ENCODE measurements at regions not wholly inside any gene's neighbourhood (a gene's known extent, or its start where the extent isn't known, plus 50 kb on each side); places are given as distances from the start of the nearest gene placed in this dataset.
A peak's percentile ranks its signal among the peaks of the same experiment; 100 is the strongest.

- no CpG with 5 or more reads among the region's 13 CpGs for WGBS, 2 donors (ENCODE audit: extremely low coverage in 2 of 2, insufficient read length in 2 of 2, insufficient replicate concordance in 1 of 2)
- no peak overlapping the region for H3K4ac ChIP-seq (ENCODE audit: low read length)
- H3K9me3 ChIP-seq (replicated peaks in 1 of 2; ENCODE audit: control insufficient read depth in 2 of 2, insufficient read depth in 1 of 2, low read depth in 1 of 2, low read length in 2 of 2) = no peaks in the 10 kb centered on the region
- H2BK120ac ChIP-seq (ENCODE audit: low read depth, low read length) = no peak overlapping the region
- H2BK5ac ChIP-seq (ENCODE audit: low read length) = no peak overlapping the region
- no peak overlapping the region for H3K14ac ChIP-seq (ENCODE audit: low read length)
- H4K91ac ChIP-seq (ENCODE audit: low read depth, low read length, poor library complexity) = no peak overlapping the region
- DNase-seq (ENCODE audit: low spot score) = no peak
- H4K8ac ChIP-seq (ENCODE audit: low read depth, low read length) = no peak overlapping the region
- no peaks in the 10 kb centered on the region for H3K36me3 ChIP-seq (replicated peaks in 1 of 2; ENCODE audit: control insufficient read depth in 2 of 2, insufficient read depth in 2 of 2, low read length in 2 of 2)
- H2BK12ac ChIP-seq (ENCODE audit: low read length) = no peak overlapping the region
- H2AFZ ChIP-seq (ENCODE audit: low read length) = no peak overlapping the region
- no peaks in the 10 kb centered on the region for H3K79me1 ChIP-seq (ENCODE audit: low read depth, low read length)
- no peak overlapping the region for H3K4me2 ChIP-seq (ENCODE audit: insufficient read depth, low read length, poor library complexity, severe bottlenecking)
- no peak overlapping the region for H3K27ac ChIP-seq (replicated peaks; ENCODE audit: low read length)
- no peak overlapping the region for H3K9ac ChIP-seq (ENCODE audit: low read depth, low read length, poor library complexity)
- no peak overlapping the region for H3K18ac ChIP-seq (ENCODE audit: low read length)
- no peaks in the 10 kb centered on the region for H3K4me1 ChIP-seq (ENCODE audit: control insufficient read depth in 2 of 2, insufficient read depth in 1 of 2, low read depth in 1 of 2, low read length in 2 of 2)
- no peak overlapping the region for H2BK15ac ChIP-seq (ENCODE audit: low read length)
- H3K4me3 ChIP-seq (ENCODE audit: low read length in 2 of 2) = no peak overlapping the region
- H3K27me3 ChIP-seq (ENCODE audit: control insufficient read depth in 3 of 3, insufficient read depth in 3 of 3, low read depth in 1 of 3, low read length in 3 of 3) = peaks cover 0 to 7% (median 0%) of the 10 kb centered on the region in 3 experiments
- H3K23ac ChIP-seq (ENCODE audit: low read depth, low read length, poor library complexity) = peak overlapping the region; percentile 75
- H2AK5ac ChIP-seq (ENCODE audit: low read depth, low read length) = peak overlapping the region; percentile 7
Measured at GRCh38 chr20:50358971-50359370, 151.2 kb upstream of the PTPN1 start.

- DNase-seq (ENCODE audit: low spot score) = no peak
- no CpG with 5 or more reads among the region's 8 CpGs for WGBS, 2 donors (ENCODE audit: extremely low coverage in 2 of 2, insufficient read length in 2 of 2, insufficient replicate concordance in 1 of 2)
Measured at GRCh38 chr20:50359607-50360217, 150.5 kb upstream of the PTPN1 start.

GRCh38 chr20:50360218-50360672 is 149.9 kb upstream of the PTPN1 start:
- WGBS, 2 donors (ENCODE audit: extremely low coverage in 2 of 2, insufficient read length in 2 of 2, insufficient replicate concordance in 1 of 2) = no CpG with 5 or more reads among the region's 8 CpGs
- Histone ChIP-seq H3K14ac (ENCODE audit: low read length) (no peak overlapping the region), H2AK5ac (ENCODE audit: low read depth, low read length) (no peak overlapping the region)

More at GRCh38 chr20:50359607-50360217, 150.5 kb upstream of the PTPN1 start:
- Histone ChIP-seq H3K27ac (replicated peaks; ENCODE audit: low read length) (no peak overlapping the region), H3K27me3 (ENCODE audit: control insufficient read depth in 3 of 3, insufficient read depth in 3 of 3, low read depth in 1 of 3, low read length in 3 of 3) (peaks cover 0 to 7% (median 0%) of the 10 kb centered on the region in 3 experiments), H3K4me1 (ENCODE audit: control insufficient read depth in 2 of 2, insufficient read depth in 1 of 2, low read depth in 1 of 2, low read length in 2 of 2) (no peaks in the 10 kb centered on the region), H3K4me2 (ENCODE audit: insufficient read depth, low read length, poor library complexity, severe bottlenecking) (no peak overlapping the region), H2AK5ac (ENCODE audit: low read depth, low read length) (peak overlapping the region; percentile 27), H4K91ac (ENCODE audit: low read depth, low read length, poor library complexity) (no peak overlapping the region), H2BK15ac (ENCODE audit: low read length) (no peak overlapping the region), H3K4me3 (ENCODE audit: low read length in 2 of 2) (peak overlapping the region in 1 of 2 donors; percentile 1), H2AFZ (ENCODE audit: low read length) (no peak overlapping the region), H3K14ac (ENCODE audit: low read length) (no peak overlapping the region), H2BK120ac (ENCODE audit: low read depth, low read length) (no peak overlapping the region), H3K4ac (ENCODE audit: low read length) (no peak overlapping the region), H3K9me3 (replicated peaks in 1 of 2; ENCODE audit: control insufficient read depth in 2 of 2, insufficient read depth in 1 of 2, low read depth in 1 of 2, low read length in 2 of 2) (no peaks in the 10 kb centered on the region), H3K79me1 (ENCODE audit: low read depth, low read length) (no peaks in the 10 kb centered on the region), H3K36me3 (replicated peaks in 1 of 2; ENCODE audit: control insufficient read depth in 2 of 2, insufficient read depth in 2 of 2, low read length in 2 of 2) (no peaks in the 10 kb centered on the region), H2BK5ac (ENCODE audit: low read length) (no peak overlapping the region), H3K18ac (ENCODE audit: low read length) (peak overlapping the region; percentile 33), H3K9ac (ENCODE audit: low read depth, low read length, poor library complexity) (no peak overlapping the region), H4K8ac (ENCODE audit: low read depth, low read length) (no peak overlapping the region), H2BK12ac (ENCODE audit: low read length) (no peak overlapping the region), H3K23ac (ENCODE audit: low read depth, low read length, poor library complexity) (no peak overlapping the region)

GRCh38 chr20:50360921-50361320 is 149.3 kb upstream of the PTPN1 start:
- no peak overlapping the region for H3K4ac ChIP-seq (ENCODE audit: low read length)
- peak overlapping the region; percentile 78 for H2BK120ac ChIP-seq (ENCODE audit: low read depth, low read length)
- no peak overlapping the region for H2BK5ac ChIP-seq (ENCODE audit: low read length)
- H4K91ac ChIP-seq (ENCODE audit: low read depth, low read length, poor library complexity) = no peak overlapping the region
- H2AK5ac ChIP-seq (ENCODE audit: low read depth, low read length) = no peak overlapping the region
- H3K23ac ChIP-seq (ENCODE audit: low read depth, low read length, poor library complexity) = no peak overlapping the region
- H3K4me3 ChIP-seq (ENCODE audit: low read length in 2 of 2) = no peak overlapping the region
- H2BK15ac ChIP-seq (ENCODE audit: low read length) = peak overlapping the region; percentile 3
- no peak overlapping the region for H3K27ac ChIP-seq (replicated peaks; ENCODE audit: low read length)
- no peak overlapping the region for H3K14ac ChIP-seq (ENCODE audit: low read length)
- no peaks in the 10 kb centered on the region for H3K36me3 ChIP-seq (replicated peaks in 1 of 2; ENCODE audit: control insufficient read depth in 2 of 2, insufficient read depth in 2 of 2, low read length in 2 of 2)
- peak overlapping the region; percentile 32 for H3K9ac ChIP-seq (ENCODE audit: low read depth, low read length, poor library complexity)
- H3K4me2 ChIP-seq (ENCODE audit: insufficient read depth, low read length, poor library complexity, severe bottlenecking) = no peak overlapping the region
- H3K79me1 ChIP-seq (ENCODE audit: low read depth, low read length) = no peaks in the 10 kb centered on the region
- no peaks in the 10 kb centered on the region for H3K4me1 ChIP-seq (ENCODE audit: control insufficient read depth in 2 of 2, insufficient read depth in 1 of 2, low read depth in 1 of 2, low read length in 2 of 2)
- DNase-seq (ENCODE audit: low spot score) = no peak
- peak overlapping the region; percentile 83 for H3K18ac ChIP-seq (ENCODE audit: low read length)
- no peak overlapping the region for H2BK12ac ChIP-seq (ENCODE audit: low read length)
- H3K9me3 ChIP-seq (replicated peaks in 1 of 2; ENCODE audit: control insufficient read depth in 2 of 2, insufficient read depth in 1 of 2, low read depth in 1 of 2, low read length in 2 of 2) = no peaks in the 10 kb centered on the region
- H3K27me3 ChIP-seq (ENCODE audit: control insufficient read depth in 3 of 3, insufficient read depth in 3 of 3, low read depth in 1 of 3, low read length in 3 of 3) = peaks cover 0 to 7% (median 0%) of the 10 kb centered on the region in 3 experiments
- no peak overlapping the region for H2AFZ ChIP-seq (ENCODE audit: low read length)
- WGBS, 2 donors (ENCODE audit: extremely low coverage in 2 of 2, insufficient read length in 2 of 2, insufficient replicate concordance in 1 of 2) = no CpG with 5 or more reads among the region's 8 CpGs
- no peak overlapping the region for H4K8ac ChIP-seq (ENCODE audit: low read depth, low read length)

More at GRCh38 chr20:50360218-50360672, 149.9 kb upstream of the PTPN1 start:
- Histone ChIP-seq H3K4me1 (ENCODE audit: control insufficient read depth in 2 of 2, insufficient read depth in 1 of 2, low read depth in 1 of 2, low read length in 2 of 2) (no peaks in the 10 kb centered on the region), H3K27me3 (ENCODE audit: control insufficient read depth in 3 of 3, insufficient read depth in 3 of 3, low read depth in 1 of 3, low read length in 3 of 3) (peaks cover 0 to 7% (median 0%) of the 10 kb centered on the region in 3 experiments), H3K18ac (ENCODE audit: low read length) (peak overlapping the region; percentile 79), H3K4me2 (ENCODE audit: insufficient read depth, low read length, poor library complexity, severe bottlenecking) (no peak overlapping the region), H2BK5ac (ENCODE audit: low read length) (no peak overlapping the region), H3K4ac (ENCODE audit: low read length) (no peak overlapping the region), H4K8ac (ENCODE audit: low read depth, low read length) (no peak overlapping the region), H4K91ac (ENCODE audit: low read depth, low read length, poor library complexity) (no peak overlapping the region), H3K79me1 (ENCODE audit: low read depth, low read length) (no peaks in the 10 kb centered on the region), H3K36me3 (replicated peaks in 1 of 2; ENCODE audit: control insufficient read depth in 2 of 2, insufficient read depth in 2 of 2, low read length in 2 of 2) (no peaks in the 10 kb centered on the region), H2BK120ac (ENCODE audit: low read depth, low read length) (no peak overlapping the region), H2BK15ac (ENCODE audit: low read length) (no peak overlapping the region), H2AFZ (ENCODE audit: low read length) (no peak overlapping the region), H3K4me3 (ENCODE audit: low read length in 2 of 2) (no peak overlapping the region), H3K9me3 (replicated peaks in 1 of 2; ENCODE audit: control insufficient read depth in 2 of 2, insufficient read depth in 1 of 2, low read depth in 1 of 2, low read length in 2 of 2) (no peaks in the 10 kb centered on the region), H3K23ac (ENCODE audit: low read depth, low read length, poor library complexity) (no peak overlapping the region), H3K9ac (ENCODE audit: low read depth, low read length, poor library complexity) (peak overlapping the region; percentile 55), H3K27ac (replicated peaks; ENCODE audit: low read length) (no peak overlapping the region), H2BK12ac (ENCODE audit: low read length) (no peak overlapping the region)
- DNase-seq (ENCODE audit: low spot score) = no peak

Measured in neuronal stem cell (in vitro differentiated cells).